BLaER1 treated with 17β-estradiol and CSF1 and Interleukin-3, amounts not matched to agents 10 nM and 100 nM (cell line): ENCODE measurements at regions not wholly inside any gene's neighbourhood (a gene's known extent, or its start where the extent isn't known, plus 50 kb on each side); places are given as distances from the start of the nearest gene placed in this dataset.

Source experiments
- H3K27ac ChIP-seq, 11 experiments: shearing (Covaris generic); formaldehyde crosslinking; 2 replicates each; pipeline ENCODE4 v1.8.1; 2022
- H3K27me3 ChIP-seq, 11 experiments: shearing (Covaris generic); formaldehyde crosslinking; 2 replicates each; pipeline ENCODE4 v1.8.1; 2022
- H3K36me3 ChIP-seq, 11 experiments: shearing (Covaris generic); formaldehyde crosslinking; 2 replicates each; pipeline ENCODE4 v1.8.1; 2022
- H3K4me1 ChIP-seq, 10 experiments: shearing (Covaris generic); formaldehyde crosslinking; 2 replicates each; pipeline ENCODE4 v1.8.1; 2022
- H3K4me2 ChIP-seq, 11 experiments: shearing (Covaris generic); formaldehyde crosslinking; 2 replicates each; pipeline ENCODE4 v1.8.1; 2022
- H3K4me3 ChIP-seq, 10 experiments: shearing (Covaris generic); formaldehyde crosslinking; 2 replicates each; pipeline ENCODE4 v1.8.1; 2022
- H3K9ac ChIP-seq, 11 experiments: shearing (Covaris generic); formaldehyde crosslinking; 2 replicates each; pipeline ENCODE4 v1.8.1; 2022
- H3K9me3 ChIP-seq, 11 experiments: shearing (Covaris generic); formaldehyde crosslinking; replicated peaks in 1 of 11; 2 replicates each; pipeline ENCODE4 v1.8.1; 2022
- H4K20me1 ChIP-seq, 11 experiments: shearing (Covaris generic); formaldehyde crosslinking; 2 replicates each; pipeline ENCODE4 v1.8.1; 2022
- Cebpa-rat ChIP-seq, 11 experiments: shearing (Covaris generic); IDR thresholded peaks; 2 replicates each; pipeline ENCODE4 v1.8.1; 2022

DNA sequence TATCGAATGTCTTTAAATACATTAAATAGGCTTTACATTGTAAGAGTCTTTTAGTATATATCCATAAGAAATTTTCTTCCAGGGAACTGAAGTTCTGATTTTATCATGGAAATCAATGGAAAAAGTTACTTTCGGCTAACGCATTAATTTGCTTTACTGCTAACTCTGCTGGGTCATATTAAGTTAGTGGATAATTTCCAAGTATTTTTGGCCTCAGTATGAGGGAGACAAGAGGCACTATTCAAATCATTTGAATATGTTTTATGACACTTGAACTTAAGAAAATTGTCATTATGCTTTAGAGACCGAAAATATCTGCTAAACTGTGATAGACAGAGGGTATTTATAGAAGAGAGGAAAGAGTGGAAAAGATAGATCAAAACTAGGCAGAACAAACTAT, 237.5 kb downstream of the PCDH7 start:
- no peak for TF ChIP-seq Cebpa-rat (IDR thresholded peaks at IDR 0.05)
- no peaks in the 10 kb centered on the region for H3K4me1 ChIP-seq
- H3K4me3 ChIP-seq: no peak overlapping the region
- no peak overlapping the region for H3K4me2 ChIP-seq
- H3K27ac ChIP-seq: no peak overlapping the region
- no peaks in the 10 kb centered on the region for H4K20me1 ChIP-seq
- H3K27me3 ChIP-seq: no peaks in the 10 kb centered on the region
- H3K9ac ChIP-seq: no peak overlapping the region
- no peaks in the 10 kb centered on the region for H3K36me3 ChIP-seq
- no peaks in the 10 kb centered on the region for H3K9me3 ChIP-seq

DNA sequence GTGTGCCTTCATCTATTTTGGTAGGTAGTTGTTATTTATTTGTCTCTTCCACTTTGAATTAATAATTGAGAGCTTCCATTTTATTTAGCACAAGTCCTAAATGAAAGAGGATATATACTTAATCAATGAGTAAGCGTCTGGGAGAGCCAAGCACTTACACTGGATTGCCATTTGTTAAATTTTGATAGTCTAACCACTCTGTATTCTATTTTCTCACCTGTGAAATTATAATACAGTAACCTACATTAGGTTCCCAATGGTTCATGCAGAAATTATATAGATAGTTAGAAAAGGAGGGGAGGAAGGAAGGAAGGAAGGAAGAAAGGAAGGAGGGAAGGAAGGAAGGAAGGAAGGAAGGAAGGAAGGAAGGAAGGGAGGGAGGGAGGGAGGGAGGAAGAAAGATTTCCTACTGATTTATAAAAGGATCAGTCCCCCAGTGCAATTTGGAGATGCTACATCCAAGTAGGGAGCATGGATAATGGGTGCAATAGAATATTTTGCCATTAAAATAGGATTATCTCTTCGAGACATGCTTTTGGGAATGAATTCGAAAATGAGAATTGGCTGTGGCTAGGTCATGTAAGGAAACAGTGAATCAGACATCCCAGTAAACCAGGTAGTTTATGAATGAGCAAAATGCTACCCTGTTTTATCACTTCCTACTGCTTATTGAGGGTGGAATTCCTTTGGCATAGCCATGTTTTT, 239.8 kb downstream of the PCDH7 start:
- Histone ChIP-seq H3K4me2 (no peak overlapping the region), H3K4me3 (no peak overlapping the region), H3K9me3 (no peaks in the 10 kb centered on the region), H4K20me1 (no peaks in the 10 kb centered on the region), H3K4me1 (peaks cover 0 to 16% (median 0%) of the 10 kb centered on the region in 10 experiments; a peak in 3 of 20 replicates), H3K27ac (no peak overlapping the region), H3K36me3 (no peaks in the 10 kb centered on the region), H3K27me3 (no peaks in the 10 kb centered on the region), H3K9ac (no peak overlapping the region)
- TF ChIP-seq Cebpa-rat (IDR thresholded peaks at IDR 0.05): no peak

DNA sequence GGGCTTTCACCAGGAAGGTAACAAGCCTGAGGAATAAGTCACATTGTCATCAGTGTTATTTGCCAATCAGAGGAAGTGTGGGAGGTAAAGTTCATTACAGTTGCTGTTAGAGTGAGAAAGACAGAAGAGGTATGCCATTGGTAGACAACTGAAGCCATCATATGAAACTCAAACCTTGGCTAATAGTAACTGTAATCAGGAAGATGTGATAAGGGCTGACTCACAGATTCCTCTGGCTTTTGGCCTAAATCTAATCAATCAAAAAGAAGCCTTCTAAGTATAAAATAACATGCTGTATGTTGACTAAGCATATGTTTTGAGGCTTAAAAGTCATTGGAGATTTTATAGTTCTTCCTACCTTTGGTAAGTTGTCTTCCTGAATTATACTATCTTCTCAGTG, 242.8 kb downstream of the PCDH7 start:
- Histone ChIP-seq H3K9ac (no peak overlapping the region), H3K36me3 (no peaks in the 10 kb centered on the region), H3K4me2 (no peak overlapping the region), H3K27ac (no peak overlapping the region), H3K9me3 (no peaks in the 10 kb centered on the region), H3K27me3 (no peaks in the 10 kb centered on the region), H3K4me1 (peaks cover 0 to 16% (median 0%) of the 10 kb centered on the region in 10 experiments; a peak in 3 of 20 replicates), H4K20me1 (no peaks in the 10 kb centered on the region), H3K4me3 (no peak overlapping the region)
- no peak for TF ChIP-seq Cebpa-rat (IDR thresholded peaks at IDR 0.05)

DNA sequence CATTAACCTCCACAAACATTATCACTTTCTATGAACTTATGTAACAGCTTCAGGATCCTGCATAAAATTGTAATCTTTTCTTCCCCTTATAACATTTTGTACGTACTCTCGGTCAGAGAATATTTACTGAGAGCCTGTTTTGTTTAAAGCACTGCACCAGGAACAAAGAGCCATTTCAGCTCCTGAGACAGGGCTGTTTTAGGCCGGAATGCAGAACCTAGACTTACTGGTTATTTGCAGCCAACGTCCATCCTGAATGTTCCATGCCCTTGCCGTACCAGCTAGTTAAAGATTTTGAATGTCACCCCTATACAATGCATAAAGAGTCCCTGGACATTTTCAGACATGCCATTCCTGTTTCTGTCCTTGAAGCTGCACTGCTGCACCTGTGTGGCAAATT, 248.8 kb downstream of the PCDH7 start:
- Histone ChIP-seq H3K36me3 (no peaks in the 10 kb centered on the region), H3K9ac (no peak overlapping the region), H3K4me3 (no peak overlapping the region), H3K4me1 (peaks cover 0 to 4% (median 0%) of the 10 kb centered on the region in 10 experiments; a peak in 3 of 20 replicates), H3K27me3 (no peaks in the 10 kb centered on the region), H4K20me1 (no peaks in the 10 kb centered on the region), H3K9me3 (no peaks in the 10 kb centered on the region), H3K4me2 (no peak overlapping the region), H3K27ac (no peak overlapping the region)
- TF ChIP-seq Cebpa-rat (IDR thresholded peaks at IDR 0.05): no peak

DNA sequence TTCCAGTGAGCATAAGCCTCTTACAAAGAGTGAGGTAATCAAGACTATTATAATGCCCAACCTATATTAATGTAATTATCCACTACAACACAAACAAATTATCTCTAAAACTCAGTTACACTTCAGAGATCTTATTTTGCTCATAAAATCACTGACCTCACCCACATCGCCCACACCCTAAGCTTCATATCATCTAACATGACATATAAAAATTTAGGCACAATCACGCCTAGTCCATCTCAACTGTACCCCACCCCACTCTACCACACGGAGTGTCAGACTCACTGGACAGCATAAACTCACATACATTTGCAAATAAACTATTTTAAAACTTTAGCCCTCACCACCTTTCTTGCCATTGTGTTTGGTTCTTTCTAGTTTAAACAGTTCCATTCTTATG, 252.4 kb downstream of the PCDH7 start:
- H3K9ac ChIP-seq: no peak overlapping the region
- no peaks in the 10 kb centered on the region for H3K4me1 ChIP-seq
- no peak for TF ChIP-seq Cebpa-rat (IDR thresholded peaks at IDR 0.05)
- H3K36me3 ChIP-seq: no peaks in the 10 kb centered on the region
- no peak overlapping the region for H3K4me3 ChIP-seq
- H3K9me3 ChIP-seq: no peaks in the 10 kb centered on the region
- no peaks in the 10 kb centered on the region for H4K20me1 ChIP-seq
- no peak overlapping the region for H3K27ac ChIP-seq
- no peaks in the 10 kb centered on the region for H3K27me3 ChIP-seq
- H3K4me2 ChIP-seq: no peak overlapping the region

DNA sequence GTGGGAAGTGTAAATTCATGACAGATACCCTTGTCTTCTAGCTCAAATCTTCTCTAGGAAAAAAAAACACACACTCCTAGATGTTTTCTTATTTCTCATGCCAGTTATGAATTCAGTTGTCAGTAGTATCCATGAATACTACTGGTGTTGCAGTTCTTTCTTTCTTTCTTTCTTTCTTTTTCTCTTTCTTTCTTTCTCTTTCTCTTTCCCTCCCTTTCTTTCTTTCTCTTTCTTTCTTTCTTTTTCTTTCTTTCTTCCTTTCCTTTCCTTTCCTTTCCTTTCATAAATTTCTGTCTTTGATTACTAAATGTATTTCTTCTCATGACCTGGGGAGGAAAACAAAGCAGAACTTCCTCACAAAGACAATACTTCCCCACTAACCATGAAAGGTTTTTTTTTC, 253.8 kb downstream of the PCDH7 start:
- Histone ChIP-seq H3K4me3 (no peak overlapping the region), H4K20me1 (no peaks in the 10 kb centered on the region), H3K9ac (no peak overlapping the region), H3K36me3 (no peaks in the 10 kb centered on the region), H3K27me3 (no peaks in the 10 kb centered on the region), H3K27ac (no peak overlapping the region), H3K4me1 (no peaks in the 10 kb centered on the region), H3K4me2 (no peak overlapping the region), H3K9me3 (no peaks in the 10 kb centered on the region)
- TF ChIP-seq Cebpa-rat (IDR thresholded peaks at IDR 0.05): no peak

DNA sequence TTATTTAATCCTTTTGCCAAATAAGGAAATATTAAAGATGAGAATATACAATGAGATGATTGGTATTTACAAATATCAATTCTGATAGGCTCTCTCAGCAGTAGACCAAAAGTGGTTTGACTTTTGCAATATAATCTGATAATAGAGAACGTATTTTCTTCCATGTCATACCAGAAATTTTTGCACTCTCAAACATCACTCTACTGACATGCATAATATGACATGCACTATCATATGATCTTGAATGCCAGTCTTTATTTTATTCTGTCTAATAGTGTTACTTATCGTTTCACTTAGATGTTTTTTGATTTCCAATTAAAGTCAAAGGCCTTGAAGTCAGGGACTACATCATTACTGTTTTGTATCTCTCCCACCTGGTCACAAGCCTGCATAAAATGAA, 259.2 kb downstream of the PCDH7 start:
- Histone ChIP-seq H3K4me2 (no peak overlapping the region), H3K4me1 (no peaks in the 10 kb centered on the region), H3K4me3 (no peak overlapping the region), H3K27ac (no peak overlapping the region), H3K27me3 (no peaks in the 10 kb centered on the region), H4K20me1 (no peaks in the 10 kb centered on the region), H3K36me3 (no peaks in the 10 kb centered on the region), H3K9ac (no peak overlapping the region), H3K9me3 (no peaks in the 10 kb centered on the region)
- TF ChIP-seq Cebpa-rat (IDR thresholded peaks at IDR 0.05): no peak

DNA sequence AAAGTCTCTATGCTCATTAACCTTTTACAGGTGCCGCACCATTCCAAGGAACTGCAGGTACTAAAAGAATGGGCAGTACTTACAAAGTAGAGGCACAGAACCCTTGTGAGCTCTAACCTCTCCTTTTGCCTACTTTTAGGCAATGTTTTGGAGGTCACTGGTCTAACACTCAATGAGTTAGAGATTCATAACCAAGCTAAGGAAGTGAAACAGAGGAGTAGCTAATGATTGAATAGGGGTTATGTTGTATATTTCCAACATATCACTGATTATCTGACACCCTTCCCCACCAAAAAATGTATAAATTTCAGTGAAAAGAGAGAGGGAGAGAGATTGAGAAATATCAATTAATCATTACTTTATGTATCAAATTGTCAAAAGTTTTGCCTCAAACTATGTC, 269.3 kb downstream of the PCDH7 start:
- Histone ChIP-seq H3K4me1 (no peaks in the 10 kb centered on the region), H3K4me2 (no peak overlapping the region), H3K27ac (no peak overlapping the region), H3K9ac (no peak overlapping the region), H3K4me3 (no peak overlapping the region), H3K36me3 (no peaks in the 10 kb centered on the region), H3K9me3 (no peaks in the 10 kb centered on the region), H4K20me1 (no peaks in the 10 kb centered on the region), H3K27me3 (no peaks in the 10 kb centered on the region)
- no peak for TF ChIP-seq Cebpa-rat (IDR thresholded peaks at IDR 0.05)

DNA sequence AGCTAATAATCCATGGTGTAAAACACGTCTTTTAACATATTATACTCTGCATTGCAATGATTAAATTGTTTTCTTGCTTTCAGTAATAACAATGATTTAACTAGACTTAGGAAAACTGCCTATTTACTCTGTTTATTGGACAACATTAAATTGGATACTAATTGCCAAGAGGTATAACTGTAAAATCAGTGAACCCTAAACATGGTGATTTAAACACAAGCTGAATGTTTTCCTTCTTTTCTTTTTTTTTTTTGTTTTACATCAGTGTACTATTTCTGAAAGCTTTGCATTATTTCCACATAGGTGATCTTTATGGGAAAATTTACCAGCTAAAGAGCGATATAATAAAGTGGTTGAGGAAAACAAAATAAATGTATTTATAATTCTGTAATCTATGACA, 276.7 kb downstream of the PCDH7 start:
- Histone ChIP-seq H3K9ac (no peak overlapping the region), H4K20me1 (no peaks in the 10 kb centered on the region), H3K36me3 (no peaks in the 10 kb centered on the region), H3K27ac (no peak overlapping the region), H3K4me1 (no peaks in the 10 kb centered on the region), H3K4me3 (no peak overlapping the region), H3K27me3 (no peaks in the 10 kb centered on the region), H3K9me3 (no peaks in the 10 kb centered on the region; a peak in 1 of 22 replicates), H3K4me2 (no peak overlapping the region)
- TF ChIP-seq Cebpa-rat (IDR thresholded peaks at IDR 0.05): no peak

DNA sequence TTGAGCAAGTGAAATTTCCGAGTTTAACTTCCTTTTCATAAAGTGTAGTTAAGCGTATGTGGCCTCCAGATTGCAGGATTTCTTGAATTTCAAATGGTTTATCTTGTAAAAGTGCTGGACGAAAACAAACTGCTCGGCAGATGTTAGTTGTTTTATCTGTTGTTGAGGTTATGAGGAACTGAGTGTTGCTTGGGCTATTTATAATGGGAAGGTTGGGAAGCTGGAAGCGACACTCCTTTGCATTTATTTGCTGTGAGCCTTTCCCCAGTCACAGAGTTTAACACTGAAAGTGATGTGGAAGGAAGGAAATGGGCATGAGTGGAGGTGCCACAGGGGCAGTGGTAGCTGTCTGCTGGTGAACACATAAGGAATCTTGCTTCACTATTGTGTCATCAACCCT, 284.9 kb downstream of the PCDH7 start:
- peaks cover 0 to 25% (median 7%) of the 10 kb centered on the region in 10 experiments; a peak in 10 of 20 replicates for H3K4me1 ChIP-seq
- no peaks in the 10 kb centered on the region for H3K27me3 ChIP-seq
- no peak for TF ChIP-seq Cebpa-rat (IDR thresholded peaks at IDR 0.05)
- peak overlapping the region in 2 of 11 experiments; percentile 10 to 44; a peak in 4 of 22 replicates for H3K4me2 ChIP-seq
- no peak overlapping the region for H3K4me3 ChIP-seq
- no peaks in the 10 kb centered on the region for H3K9me3 ChIP-seq
- no peaks in the 10 kb centered on the region for H3K36me3 ChIP-seq
- no peaks in the 10 kb centered on the region for H4K20me1 ChIP-seq
- H3K27ac ChIP-seq: no peak overlapping the region
- H3K9ac ChIP-seq: no peak overlapping the region
